ENCODE measurements at regions not wholly inside any gene's neighbourhood (a gene's known extent, or its start where the extent isn't known, plus 50 kb on each side); places are given as distances from the start of the nearest gene placed in this dataset.

GRCh38 chr5:23639326-23639725 is 131.9 kb downstream of the PRDM9 start:
- Histone ChIP-seq H3K4me3 (no peak overlapping the region), H3K27me3 (no peaks in the 10 kb centered on the region), H3K27ac (no peak overlapping the region), H3K36me3 (no peaks in the 10 kb centered on the region), H3K9me3 (peaks cover 0 to 15% (median 1%) of the 10 kb centered on the region in 4 donors), H3K4me1 (no peaks in the 10 kb centered on the region)
- DNase-seq = no peak
- 73 to 84% (median 78%) methylated on average over 1 of the region's 1 CpG for WGBS, 5 donors
- no peak for TF ChIP-seq POLR2AphosphoS5 (IDR thresholded peaks at IDR 0.05)
- no peak for TF ChIP-seq POLR2A (IDR thresholded peaks at IDR 0.05)
- TF ChIP-seq CTCF (IDR thresholded peaks at IDR 0.05) = no peak
- TF ChIP-seq EP300 (IDR thresholded peaks at IDR 0.05) = no peak
- intact Hi-C loops (cut with DNase I; ENCODE audit: low total_unique reads) = no loop called here

GRCh38 chr5:23648656-23649055 is 141.2 kb downstream of the PRDM9 start:
- Histone ChIP-seq H3K36me3 (no peaks in the 10 kb centered on the region), H3K4me3 (no peak overlapping the region), H3K4me1 (no peaks in the 10 kb centered on the region), H3K27me3 (no peaks in the 10 kb centered on the region), H3K9me3 (peaks cover 0 to 16% (median 0%) of the 10 kb centered on the region in 4 donors), H3K27ac (no peak overlapping the region)
- intact Hi-C loops (cut with DNase I; ENCODE audit: low total_unique reads) = no loop called here
- 71 to 93% (median 83%) methylated on average over 1 of the region's 1 CpG for WGBS, 5 donors
- TF ChIP-seq CTCF (IDR thresholded peaks at IDR 0.05) = no peak
- no peak for TF ChIP-seq EP300 (IDR thresholded peaks at IDR 0.05)
- TF ChIP-seq POLR2A (IDR thresholded peaks at IDR 0.05) = no peak
- TF ChIP-seq POLR2AphosphoS5 (IDR thresholded peaks at IDR 0.05) = no peak
- no peak for DNase-seq

GRCh38 chr5:23649594-23649993 is 142.2 kb downstream of the PRDM9 start:
- intact Hi-C loops (cut with DNase I; ENCODE audit: low total_unique reads) = no loop called here
- DNase-seq = no peak
- H3K4me3 ChIP-seq = no peak overlapping the region
- no peaks in the 10 kb centered on the region for H3K36me3 ChIP-seq
- no peak for TF ChIP-seq EP300 (IDR thresholded peaks at IDR 0.05)
- TF ChIP-seq POLR2A (IDR thresholded peaks at IDR 0.05) = no peak
- no peak for TF ChIP-seq CTCF (IDR thresholded peaks at IDR 0.05)
- TF ChIP-seq POLR2AphosphoS5 (IDR thresholded peaks at IDR 0.05) = no peak
- H3K27me3 ChIP-seq = no peaks in the 10 kb centered on the region
- peaks cover 0 to 7% (median 0%) of the 10 kb centered on the region in 4 donors for H3K9me3 ChIP-seq
- H3K4me1 ChIP-seq = no peaks in the 10 kb centered on the region
- WGBS, 5 donors = 80 to 94% (median 82%) methylated on average over 4 of the region's 4 CpGs
- no peak overlapping the region for H3K27ac ChIP-seq

- WGBS, 5 donors = 44 to 93% (median 91%) methylated on average over 2 of the region's 2 CpGs
- intact Hi-C loops (cut with DNase I; ENCODE audit: low total_unique reads) = no loop called here
- H3K36me3 ChIP-seq = no peaks in the 10 kb centered on the region
These were observed 148.3 kb downstream of the PRDM9 start for GRCh38 chr5:23655674-23656073.

More at GRCh38 chr5:23655674-23656073, 148.3 kb downstream of the PRDM9 start:
- TF ChIP-seq POLR2AphosphoS5 (IDR thresholded peaks at IDR 0.05) (no peak), POLR2A (IDR thresholded peaks at IDR 0.05) (no peak), EP300 (IDR thresholded peaks at IDR 0.05) (no peak), CTCF (IDR thresholded peaks at IDR 0.05) (no peak)
- no peak for DNase-seq
- peaks cover 0 to 12% (median 3%) of the 10 kb centered on the region in 4 donors for H3K9me3 ChIP-seq
- no peaks in the 10 kb centered on the region for H3K27me3 ChIP-seq
- H3K4me3 ChIP-seq = no peak overlapping the region
- H3K4me1 ChIP-seq = no peaks in the 10 kb centered on the region
- H3K27ac ChIP-seq = no peak overlapping the region
